Activated CD4-positive, alpha-beta T cell treated with anti-CD3 and anti-CD28 coated beads for 36 hours (primary cell): ENCODE measurements at regions not wholly inside any gene's neighbourhood (a gene's known extent, or its start where the extent isn't known, plus 50 kb on each side); places are given as distances from the start of the nearest gene placed in this dataset.
"Not testable (repeated sequence)": the region's sequence is repeated elsewhere in the genome, so short reads cannot be mapped to it uniquely, and the experiment has no call there.

Source experiments
- ATAC-seq: fragments of 200-7000 bp; cut with Tn5 transposase; one replicate; pipeline ENCODE4 v1.10.0; 2021; ENCODE audit warnings: mild to moderate bottlenecking, moderate library complexity
- CTCF ChIA-PET: fragments of 350-600 bp; sonication (Branson Sonifier 250); formaldehyde crosslinking; loops from one replicate; lab custom pipeline; 2021; ENCODE audit warnings: antibody characterized with exemption; lab: Charles Lee
- POLR2A ChIA-PET: fragments of 350-600 bp; sonication (Branson Sonifier 250); formaldehyde crosslinking; loops from one replicate; lab custom pipeline; 2021; ENCODE audit warnings: antibody characterized with exemption, inconsistent platforms; lab: Charles Lee
- DNase-seq: peaks from one replicate; pipeline ENCODE4 v3.0.0-alpha.2; 2020
- H3K27ac Mint-ChIP-seq: one replicate; pipeline ENCODE4 v1.8.0; 2021; ENCODE audit warnings: mixed read lengths
- H3K27me3 Mint-ChIP-seq: one replicate; pipeline ENCODE4 v1.8.0; 2021; ENCODE audit warnings: mixed read lengths
- H3K36me3 Mint-ChIP-seq: one replicate; pipeline ENCODE4 v1.8.0; 2021; ENCODE audit warnings: low read depth, mixed read lengths
- H3K4me1 Mint-ChIP-seq: one replicate; pipeline ENCODE4 v1.8.0; 2021; ENCODE audit warnings: mixed read lengths
- H3K4me3 Mint-ChIP-seq: one replicate; pipeline ENCODE4 v1.8.0; 2021; ENCODE audit warnings: mild to moderate bottlenecking, moderate library complexity, mixed read lengths
- H3K9me3 Mint-ChIP-seq: one replicate; pipeline ENCODE4 v1.8.0; 2021; ENCODE audit warnings: low read depth, mixed read lengths
- intact Hi-C, 2 experiments: fragments of 100-400 bp; cut with DNase I in 1 of 2; cut with micrococcal nuclease in 1 of 2; formaldehyde crosslinking; loops; one replicate each; pipeline versions ENCODE4 v1.14.2 to v1.15.1; 2022 to 2024; cut with DNase I, micrococcal nuclease

DNA sequence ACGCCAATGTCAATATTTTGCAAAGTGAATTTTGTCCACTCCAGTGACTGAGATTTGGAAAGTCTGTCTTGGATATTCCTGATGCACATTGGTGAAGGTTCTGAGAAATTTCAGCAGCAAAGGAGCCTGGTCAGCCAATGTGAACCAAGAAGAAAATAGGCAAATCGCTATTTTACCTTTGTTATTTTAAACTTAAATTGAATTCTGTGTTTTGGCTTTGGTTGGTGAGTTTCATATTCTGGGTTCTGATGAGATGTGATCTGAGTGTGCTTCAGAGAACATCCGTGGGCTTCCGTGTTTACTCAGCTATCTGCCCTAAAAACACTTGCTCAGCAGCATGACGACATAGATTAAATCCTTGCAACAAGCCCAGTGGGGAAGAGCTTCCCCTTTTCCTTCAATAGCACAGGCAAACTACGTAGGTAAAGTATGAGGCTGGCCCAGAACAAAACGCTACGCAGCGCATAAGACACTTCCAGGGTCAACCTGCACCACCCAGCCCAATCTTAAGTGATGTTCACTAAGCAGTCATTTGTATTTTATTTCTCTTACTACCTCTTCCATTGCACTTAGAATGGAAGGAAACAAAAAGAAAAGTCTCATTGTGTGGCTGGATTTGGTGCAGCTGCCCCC lies 176.4 kb upstream of the KAZN start:
- no peak for ATAC-seq
- ChIA-PET POLR2A (no interaction called here), CTCF (interaction anchor here (0.6 kb wide), 1 partner anchor 20 kb away, joined by 3 read pairs; no protein-coding TSS in a partner anchor)
- Mint-ChIP-seq H3K27ac (no peak overlapping the region), H3K27me3 (peaks cover 3% of the 10 kb centered on the region), H3K36me3 (no peaks in the 10 kb centered on the region), H3K4me3 (no peak overlapping the region), H3K9me3 (no peaks in the 10 kb centered on the region), H3K4me1 (no peaks in the 10 kb centered on the region)
- intact Hi-C loops, result no loop called here
- no peak for DNase-seq

DNA sequence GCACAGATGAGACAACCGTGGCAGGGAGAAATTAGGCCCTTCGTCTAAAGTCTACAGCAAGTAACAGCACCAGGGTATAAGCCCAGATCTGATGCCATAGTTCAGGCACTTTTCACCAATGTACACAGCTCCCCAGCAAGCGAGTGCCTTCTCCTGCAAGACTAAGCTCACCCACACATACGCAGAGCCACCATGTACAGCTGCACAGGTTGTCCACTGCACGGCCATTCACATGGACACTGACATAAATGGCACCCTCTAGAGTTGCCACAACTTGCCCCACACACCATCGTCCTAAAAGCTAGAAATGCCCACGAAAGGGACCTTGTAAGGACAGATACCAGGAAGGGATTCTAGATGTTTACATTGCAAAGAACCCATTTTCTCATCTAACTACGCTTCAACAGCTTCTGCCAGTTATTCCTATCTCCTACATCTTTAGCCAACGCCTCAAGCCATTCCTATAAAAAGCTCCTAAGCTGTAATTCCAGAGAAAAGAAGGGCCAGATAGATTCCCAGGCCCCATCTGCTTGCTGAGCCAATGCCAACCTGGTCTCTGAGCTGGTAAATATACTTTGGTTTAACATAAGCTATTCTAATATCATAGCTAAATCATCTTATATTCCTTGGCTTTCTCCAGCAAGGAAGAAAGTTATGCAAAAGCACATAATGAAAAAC lies 174.0 kb upstream of the KAZN start:
- ChIA-PET CTCF (interaction anchor here (0.5 to 1.0 kb wide), 2 partner anchors 17 to 770 kb away, joined by 3 read pairs; no protein-coding TSS in a partner anchor), POLR2A (no interaction called here)
- intact Hi-C loops, result no loop called here
- ATAC-seq (no peak), DNase-seq (no peak)
- no peaks in the 10 kb centered on the region for H3K36me3 Mint-ChIP-seq
- H3K9me3 Mint-ChIP-seq, result no peaks in the 10 kb centered on the region
- no peaks in the 10 kb centered on the region for H3K4me1 Mint-ChIP-seq
- no peak overlapping the region for H3K27ac Mint-ChIP-seq
- H3K4me3 Mint-ChIP-seq, result no peak overlapping the region
- peaks cover 3% of the 10 kb centered on the region for H3K27me3 Mint-ChIP-seq

DNA sequence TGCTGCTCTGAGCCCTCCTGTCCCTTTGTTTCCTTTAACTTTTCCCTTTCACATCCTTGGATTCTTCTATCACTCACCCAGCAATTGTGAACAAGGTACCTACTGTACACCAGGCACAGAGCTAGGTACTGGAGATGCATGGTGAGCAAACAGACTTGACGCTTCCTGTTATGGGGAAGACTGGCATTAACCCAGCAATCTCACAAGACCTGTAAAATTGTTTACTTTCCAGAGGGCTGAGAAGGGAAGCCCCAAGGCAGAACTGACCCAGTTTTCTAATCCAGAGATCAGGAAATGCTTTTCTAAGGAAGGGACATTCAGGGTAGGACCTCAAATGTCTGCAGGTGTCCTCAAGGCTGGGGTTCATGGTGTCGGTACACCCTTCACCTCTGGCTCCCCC lies 171.6 kb upstream of the KAZN start:
- intact Hi-C loops, result no loop called here
- ChIA-PET CTCF (no interaction called here), POLR2A (no interaction called here)

DNA sequence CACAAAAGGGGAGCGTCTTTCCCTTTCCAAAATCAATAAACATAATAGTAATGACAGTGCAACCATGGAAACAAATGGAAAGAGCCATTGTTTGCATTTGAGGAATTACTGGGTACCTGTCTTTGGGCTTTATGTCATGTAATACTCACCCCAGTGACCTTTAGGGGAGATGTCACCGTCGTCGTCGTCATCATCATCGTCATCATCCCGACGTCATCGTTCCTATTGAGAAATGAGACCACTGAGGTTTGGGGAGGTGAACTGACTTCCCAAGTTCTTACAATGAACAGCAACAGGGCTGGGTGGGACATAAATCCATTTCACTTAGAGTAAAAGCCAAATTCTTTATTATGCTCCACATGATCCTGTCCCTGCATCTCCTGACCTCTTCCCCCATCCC lies 168.9 kb upstream of the KAZN start:
- H3K27me3 Mint-ChIP-seq, result peaks cover 9% of the 10 kb centered on the region
- DNase-seq, result no peak
- POLR2A ChIA-PET, result no interaction called here
- H3K4me1 Mint-ChIP-seq, result no peaks in the 10 kb centered on the region
- CTCF ChIA-PET, result interaction anchor here (0.6 kb wide), 1 partner anchor 20 kb away, joined by 3 read pairs; no protein-coding TSS in a partner anchor
- H3K4me3 Mint-ChIP-seq, result no peak overlapping the region
- no peak overlapping the region for H3K27ac Mint-ChIP-seq
- peaks cover 7% of the 10 kb centered on the region for H3K9me3 Mint-ChIP-seq
- no peaks in the 10 kb centered on the region for H3K36me3 Mint-ChIP-seq
- ATAC-seq, result no peak
- intact Hi-C loops, result no loop called here

More for the DNA sequence above, 171.6 kb upstream of the KAZN start:
- no peak for ATAC-seq
- no peaks in the 10 kb centered on the region for H3K9me3 Mint-ChIP-seq
- H3K27me3 Mint-ChIP-seq, result peaks cover 3% of the 10 kb centered on the region
- H3K27ac Mint-ChIP-seq, result no peak overlapping the region
- no peaks in the 10 kb centered on the region for H3K36me3 Mint-ChIP-seq
- H3K4me1 Mint-ChIP-seq, result no peaks in the 10 kb centered on the region
- no peak overlapping the region for H3K4me3 Mint-ChIP-seq
- DNase-seq, result no peak

DNA sequence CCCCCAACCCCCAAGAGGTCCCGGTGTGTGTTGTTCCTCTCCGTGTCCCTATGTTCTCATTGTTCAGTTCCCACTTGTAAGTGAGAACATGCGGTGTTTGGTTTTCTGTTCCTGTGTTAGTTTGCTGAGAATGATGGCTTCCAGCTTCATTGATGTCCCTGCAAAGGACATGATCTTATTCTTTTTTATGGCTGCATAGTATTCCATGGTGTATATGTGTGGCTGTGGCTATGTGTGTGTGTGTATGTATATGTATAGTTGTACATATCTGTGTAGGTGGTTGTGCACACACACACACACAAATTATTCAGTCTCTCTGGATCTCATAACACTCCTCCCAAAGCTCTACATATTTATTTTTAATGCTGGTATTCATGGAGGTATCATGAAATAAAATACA lies 165.8 kb upstream of the KAZN start:
- H3K36me3 Mint-ChIP-seq, H3K27me3 Mint-ChIP-seq, intact Hi-C loops, H3K4me3 Mint-ChIP-seq, H3K4me1 Mint-ChIP-seq, DNase-seq, H3K27ac Mint-ChIP-seq, POLR2A ChIA-PET, CTCF ChIA-PET, ATAC-seq, H3K9me3 Mint-ChIP-seq: not testable (repeated sequence)

DNA sequence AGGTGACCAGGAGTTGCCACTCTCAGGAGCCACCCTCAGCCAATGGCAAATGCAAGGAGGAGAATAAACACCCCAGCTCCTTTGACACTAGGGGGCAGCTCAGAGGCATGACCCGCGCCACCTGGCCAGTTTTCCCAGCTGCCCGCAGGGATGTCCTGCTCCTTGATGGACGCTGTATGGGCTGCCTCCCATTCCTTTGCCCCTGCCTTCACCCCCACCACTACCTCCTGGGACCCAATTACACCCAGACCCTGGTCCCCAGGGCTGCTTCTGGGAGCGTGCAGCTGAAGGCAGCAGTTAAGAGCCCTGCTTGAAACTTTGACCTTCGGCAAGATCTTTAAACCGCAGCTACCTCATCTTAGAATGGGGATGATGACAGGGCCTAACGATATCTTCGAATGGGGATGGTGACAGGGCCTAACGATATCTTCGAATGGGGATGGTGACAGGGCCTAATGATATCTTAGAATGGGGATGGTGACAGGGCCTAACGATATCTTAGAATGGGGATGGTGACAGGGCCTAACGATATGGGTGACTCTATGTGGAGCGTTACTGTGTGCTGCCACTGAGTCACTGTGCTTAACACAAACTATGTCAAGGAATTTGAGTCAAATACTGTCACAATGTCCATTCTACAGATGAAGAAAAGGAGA lies 163.0 kb upstream of the KAZN start:
- ChIA-PET POLR2A (no interaction called here), CTCF (no interaction called here)
- Mint-ChIP-seq H3K4me1 (no peaks in the 10 kb centered on the region), H3K9me3 (peaks cover 7% of the 10 kb centered on the region), H3K27ac (no peak overlapping the region), H3K4me3 (no peak overlapping the region), H3K36me3 (no peaks in the 10 kb centered on the region), H3K27me3 (peaks cover 8% of the 10 kb centered on the region)
- ATAC-seq, result no peak
- no peak for DNase-seq
- intact Hi-C loops, result no loop called here

DNA sequence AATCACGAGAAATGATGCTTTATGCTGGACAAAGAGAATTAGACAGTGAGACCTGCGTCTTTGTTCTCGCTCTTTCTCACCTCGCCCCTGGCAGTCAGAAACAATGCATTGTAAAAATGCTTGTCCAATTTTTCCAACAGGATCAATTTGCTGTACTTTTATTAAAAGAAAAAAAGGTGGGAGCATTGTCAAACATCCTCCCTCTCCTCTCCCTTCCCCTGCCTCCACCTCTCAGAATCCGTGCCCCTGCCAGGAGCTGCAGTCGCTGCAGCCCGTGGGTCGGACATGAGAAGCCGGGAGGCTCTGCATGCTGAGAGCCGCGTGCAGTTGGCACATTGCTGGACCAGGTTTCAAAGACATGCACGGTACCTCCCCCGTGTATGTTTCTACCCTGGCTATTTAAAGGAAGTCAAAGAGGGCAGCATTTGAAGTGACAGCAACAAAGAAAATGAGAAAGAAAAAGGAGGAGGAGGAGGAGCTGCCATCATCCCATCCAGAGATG lies 161.0 kb upstream of the KAZN start:
- Mint-ChIP-seq H3K4me3 (no peak overlapping the region), H3K4me1 (no peaks in the 10 kb centered on the region), H3K27ac (no peak overlapping the region), H3K27me3 (peaks cover 8% of the 10 kb centered on the region), H3K36me3 (no peaks in the 10 kb centered on the region), H3K9me3 (peaks cover 7% of the 10 kb centered on the region)
- ATAC-seq (no peak), DNase-seq (no peak)
- intact Hi-C loops, result no loop called here
- ChIA-PET CTCF (interaction anchor here (0.7 kb wide), 1 partner anchor 44 kb away, joined by 3 read pairs; no protein-coding TSS in a partner anchor), POLR2A (no interaction called here)

DNA sequence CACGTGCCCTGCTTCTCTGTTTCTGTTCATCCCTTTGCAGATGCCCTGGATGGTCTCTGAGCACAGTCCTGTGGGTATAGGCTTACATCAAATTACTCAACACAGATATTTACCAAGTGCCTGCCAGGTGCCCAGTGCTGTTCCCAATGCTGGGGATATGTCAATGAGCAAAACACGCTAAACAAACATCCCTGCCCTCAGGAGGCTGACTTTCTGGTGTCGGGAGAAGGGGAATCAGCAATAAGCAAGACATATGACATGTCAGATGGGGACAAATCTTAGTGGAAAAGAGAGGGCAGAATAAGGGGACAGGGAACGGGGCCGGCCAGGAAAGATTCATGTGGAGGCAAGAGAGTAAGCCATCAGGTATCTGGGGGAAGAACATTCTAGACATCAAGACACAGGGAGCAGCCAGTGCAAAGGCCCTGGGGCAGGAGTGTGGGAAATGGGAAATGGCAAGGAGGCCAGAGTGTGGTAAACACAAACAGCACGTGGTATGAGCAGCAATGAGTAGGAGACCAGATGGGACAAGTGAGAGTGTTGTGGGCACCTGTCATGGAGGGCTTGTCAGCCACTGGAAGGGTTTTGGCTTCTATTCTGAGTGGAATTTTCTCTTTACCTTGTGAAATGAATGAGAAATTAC lies 160.2 kb upstream of the KAZN start:
- Mint-ChIP-seq H3K4me3 (no peak overlapping the region), H3K27ac (no peak overlapping the region), H3K4me1 (no peaks in the 10 kb centered on the region), H3K27me3 (peaks cover 5% of the 10 kb centered on the region), H3K36me3 (no peaks in the 10 kb centered on the region), H3K9me3 (peaks cover under 1% of the 10 kb centered on the region)
- DNase-seq (no peak), ATAC-seq (no peak)
- POLR2A ChIA-PET, result no interaction called here
- CTCF ChIA-PET, result interaction anchor here (0.7 kb wide), 1 partner anchor 43 kb away, joined by 3 read pairs; no protein-coding TSS in a partner anchor
- intact Hi-C loops, result no loop called here

DNA sequence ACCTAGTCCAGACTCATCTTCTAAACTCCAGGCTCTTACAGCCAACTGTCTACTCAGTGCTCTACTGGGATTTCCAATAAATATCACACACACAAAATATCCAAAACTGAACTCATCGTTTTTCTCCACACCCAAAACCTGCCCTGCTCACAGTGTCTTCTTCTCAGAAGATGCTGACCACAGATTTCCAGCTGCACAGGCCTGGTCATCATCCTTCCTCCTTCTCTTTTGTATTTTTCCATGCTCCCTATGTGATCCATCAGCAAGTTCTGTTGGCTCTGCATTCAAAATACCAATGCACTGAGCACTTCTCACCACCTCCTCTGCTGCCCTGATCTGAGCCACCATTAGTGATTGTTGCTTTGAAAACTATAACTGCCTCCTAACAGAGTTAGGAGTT lies 159.5 kb upstream of the KAZN start:
- Mint-ChIP-seq H3K27ac (no peak overlapping the region), H3K4me1 (no peaks in the 10 kb centered on the region), H3K9me3 (no peaks in the 10 kb centered on the region), H3K27me3 (peaks cover 4% of the 10 kb centered on the region), H3K36me3 (no peaks in the 10 kb centered on the region), H3K4me3 (no peak overlapping the region)
- ATAC-seq, result no peak
- CTCF ChIA-PET, result no interaction called here
- intact Hi-C loops, result no loop called here
- no peak for DNase-seq
- POLR2A ChIA-PET, result no interaction called here

DNA sequence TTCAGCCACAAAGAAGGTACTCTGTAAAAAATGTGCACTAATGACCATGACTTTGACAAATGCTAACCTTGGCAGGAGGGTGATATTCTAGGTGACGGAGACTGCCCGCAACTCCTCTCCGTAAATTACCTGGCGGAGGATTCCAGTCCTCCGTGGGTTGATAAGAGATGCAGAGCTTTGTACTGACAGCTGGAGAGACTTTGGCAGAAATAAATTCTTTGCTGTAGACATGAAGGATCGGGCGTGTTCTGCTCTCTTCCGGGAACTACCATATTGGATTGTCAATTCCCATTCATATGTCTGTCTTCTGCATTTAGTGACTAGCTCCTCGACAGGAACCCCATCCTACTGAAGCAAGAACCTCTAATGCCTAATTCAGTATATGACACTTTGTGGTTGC lies 158.3 kb upstream of the KAZN start:
- no peak for ATAC-seq
- no peak overlapping the region for H3K27ac Mint-ChIP-seq
- intact Hi-C loops, result no loop called here

DNA sequence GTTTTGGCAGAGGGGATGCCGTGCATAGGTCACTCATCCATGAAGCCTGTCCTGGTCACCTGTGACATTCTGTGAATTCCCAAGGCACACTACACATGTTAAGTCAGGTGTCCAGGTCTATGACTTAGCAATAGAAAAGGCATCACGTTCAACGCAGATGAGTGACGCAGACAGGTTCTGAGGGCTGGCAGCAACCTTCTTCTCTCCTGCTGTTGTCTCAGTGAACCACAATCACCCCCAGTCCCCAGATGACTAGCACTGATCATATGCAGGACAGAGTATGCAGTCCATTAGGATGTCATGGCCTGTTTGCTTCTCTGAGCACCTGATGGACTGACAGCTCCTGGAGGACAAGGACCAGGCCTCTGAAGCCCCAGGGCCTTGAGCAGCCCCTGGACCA lies 157.8 kb upstream of the KAZN start:
- POLR2A ChIA-PET, result no interaction called here
- CTCF ChIA-PET, result interaction anchor here (0.5 kb wide), 1 partner anchor 46 kb away, joined by 3 read pairs; no protein-coding TSS in a partner anchor
- Mint-ChIP-seq H3K27ac (no peak overlapping the region), H3K27me3 (peaks cover 4% of the 10 kb centered on the region), H3K4me3 (no peak overlapping the region), H3K4me1 (no peaks in the 10 kb centered on the region), H3K9me3 (no peaks in the 10 kb centered on the region), H3K36me3 (no peaks in the 10 kb centered on the region)
- intact Hi-C loops, result no loop called here
- DNase-seq (no peak), ATAC-seq (no peak)

More for the DNA sequence above, 158.3 kb upstream of the KAZN start:
- no peak for DNase-seq
- Mint-ChIP-seq H3K9me3 (no peaks in the 10 kb centered on the region), H3K4me1 (no peaks in the 10 kb centered on the region), H3K4me3 (no peak overlapping the region), H3K36me3 (no peaks in the 10 kb centered on the region), H3K27me3 (peaks cover 4% of the 10 kb centered on the region)
- POLR2A ChIA-PET, result no interaction called here
- CTCF ChIA-PET, result no interaction called here
